Calu3 (cell line): ENCODE measurements at regions not wholly inside any gene's neighbourhood (a gene's known extent, or its start where the extent isn't known, plus 50 kb on each side); places are given as distances from the start of the nearest gene placed in this dataset.
"Not testable (repeated sequence)": the region's sequence is repeated elsewhere in the genome, so short reads cannot be mapped to it uniquely, and the experiment has no call there.

Source experiments
- BruUV-seq: library from RNA; stranded (reverse); fragments of 400-500 nt; replicated peaks from 2 replicates; lab custom pipeline; 2021; lab: Mats Ljungman, UMichigan
- CTCF ChIA-PET: fragments of 300-600 bp; sonication (Branson Sonifier 250); formaldehyde crosslinking; loops from one replicate; lab custom pipeline; 2022; ENCODE audit warnings: antibody characterized with exemption; lab: Charles Lee
- DNase-seq: peaks from one replicate; pipeline ENCODE4 v3.0.0; 2022
- H3K27ac Mint-ChIP-seq: one replicate; pipeline ENCODE4 v1.8.0; 2022; ENCODE audit warnings: mixed read lengths; ENCODE audit not compliant: unreplicated experiment
- H3K27me3 Mint-ChIP-seq: one replicate; pipeline ENCODE4 v1.8.0; 2022; ENCODE audit warnings: mixed read lengths; ENCODE audit not compliant: unreplicated experiment
- H3K36me3 Mint-ChIP-seq: one replicate; pipeline ENCODE4 v1.8.0; 2022; ENCODE audit warnings: mild to moderate bottlenecking, moderate library complexity, mixed read lengths; ENCODE audit not compliant: insufficient read depth, unreplicated experiment
- H3K4me1 Mint-ChIP-seq: one replicate; pipeline ENCODE4 v1.8.0; 2022; ENCODE audit warnings: mild to moderate bottlenecking, low read depth, mixed read lengths; ENCODE audit not compliant: unreplicated experiment
- H3K4me3 Mint-ChIP-seq: one replicate; pipeline ENCODE4 v1.8.0; 2022; ENCODE audit warnings: mild to moderate bottlenecking, low read depth, moderate library complexity, mixed read lengths; ENCODE audit not compliant: unreplicated experiment
- H3K9me3 Mint-ChIP-seq: one replicate; pipeline ENCODE4 v1.8.0; 2022; ENCODE audit warnings: low read depth, mixed read lengths; ENCODE audit not compliant: unreplicated experiment
- intact Hi-C: fragments of 100-400 bp; cut with micrococcal nuclease; formaldehyde crosslinking; loops from one replicate; pipeline ENCODE4 v1.10.0; 2022; ENCODE audit not compliant: unreplicated experiment
- TF ChIP-seq, protein P1 (sequence below): fragments of 200-600 bp; IDR thresholded peaks from one replicate; pipeline ENCODE4 v1.8.0; 2022; ENCODE audit warnings: antibody characterized with exemption; ENCODE audit not compliant: unreplicated experiment

DNA sequence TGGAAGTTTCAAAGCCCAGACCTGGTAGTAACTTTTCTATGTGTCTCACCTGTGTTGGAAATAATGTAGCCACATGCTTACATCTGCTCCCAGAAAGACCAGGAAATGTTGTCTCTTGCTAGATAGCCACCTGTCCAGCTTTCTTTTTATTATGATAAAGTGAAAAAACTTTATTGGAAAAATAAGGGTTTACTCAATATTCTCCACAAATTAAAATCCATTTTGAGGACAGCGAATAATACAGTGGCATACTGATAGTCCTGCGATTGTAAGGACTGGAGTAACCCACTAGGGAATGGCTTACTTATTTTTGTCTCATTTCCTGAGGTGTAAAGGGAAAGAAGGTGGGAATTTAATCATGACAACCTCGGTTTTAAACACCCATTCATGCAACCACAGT is 100.1 kb downstream of the HFE start:
- CTCF ChIA-PET, result interaction anchor here (0.6 kb wide), 1 partner anchor 124 kb away, joined by 3 read pairs; no protein-coding TSS in a partner anchor
- intact Hi-C loops, result no loop called here
- TF ChIP-seq, protein P1, sequence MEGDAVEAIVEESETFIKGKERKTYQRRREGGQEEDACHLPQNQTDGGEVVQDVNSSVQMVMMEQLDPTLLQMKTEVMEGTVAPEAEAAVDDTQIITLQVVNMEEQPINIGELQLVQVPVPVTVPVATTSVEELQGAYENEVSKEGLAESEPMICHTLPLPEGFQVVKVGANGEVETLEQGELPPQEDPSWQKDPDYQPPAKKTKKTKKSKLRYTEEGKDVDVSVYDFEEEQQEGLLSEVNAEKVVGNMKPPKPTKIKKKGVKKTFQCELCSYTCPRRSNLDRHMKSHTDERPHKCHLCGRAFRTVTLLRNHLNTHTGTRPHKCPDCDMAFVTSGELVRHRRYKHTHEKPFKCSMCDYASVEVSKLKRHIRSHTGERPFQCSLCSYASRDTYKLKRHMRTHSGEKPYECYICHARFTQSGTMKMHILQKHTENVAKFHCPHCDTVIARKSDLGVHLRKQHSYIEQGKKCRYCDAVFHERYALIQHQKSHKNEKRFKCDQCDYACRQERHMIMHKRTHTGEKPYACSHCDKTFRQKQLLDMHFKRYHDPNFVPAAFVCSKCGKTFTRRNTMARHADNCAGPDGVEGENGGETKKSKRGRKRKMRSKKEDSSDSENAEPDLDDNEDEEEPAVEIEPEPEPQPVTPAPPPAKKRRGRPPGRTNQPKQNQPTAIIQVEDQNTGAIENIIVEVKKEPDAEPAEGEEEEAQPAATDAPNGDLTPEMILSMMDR, result no peak
- no TSS peak for BruUV-seq
- H3K36me3 Mint-ChIP-seq, result peaks cover 38% of the 10 kb centered on the region
- no peaks in the 10 kb centered on the region for H3K27me3 Mint-ChIP-seq
- no peak overlapping the region for H3K27ac Mint-ChIP-seq
- no peak overlapping the region for H3K4me3 Mint-ChIP-seq
- no peak for DNase-seq
- peaks cover 33% of the 10 kb centered on the region for H3K4me1 Mint-ChIP-seq
- peaks cover 2% of the 10 kb centered on the region for H3K9me3 Mint-ChIP-seq

DNA sequence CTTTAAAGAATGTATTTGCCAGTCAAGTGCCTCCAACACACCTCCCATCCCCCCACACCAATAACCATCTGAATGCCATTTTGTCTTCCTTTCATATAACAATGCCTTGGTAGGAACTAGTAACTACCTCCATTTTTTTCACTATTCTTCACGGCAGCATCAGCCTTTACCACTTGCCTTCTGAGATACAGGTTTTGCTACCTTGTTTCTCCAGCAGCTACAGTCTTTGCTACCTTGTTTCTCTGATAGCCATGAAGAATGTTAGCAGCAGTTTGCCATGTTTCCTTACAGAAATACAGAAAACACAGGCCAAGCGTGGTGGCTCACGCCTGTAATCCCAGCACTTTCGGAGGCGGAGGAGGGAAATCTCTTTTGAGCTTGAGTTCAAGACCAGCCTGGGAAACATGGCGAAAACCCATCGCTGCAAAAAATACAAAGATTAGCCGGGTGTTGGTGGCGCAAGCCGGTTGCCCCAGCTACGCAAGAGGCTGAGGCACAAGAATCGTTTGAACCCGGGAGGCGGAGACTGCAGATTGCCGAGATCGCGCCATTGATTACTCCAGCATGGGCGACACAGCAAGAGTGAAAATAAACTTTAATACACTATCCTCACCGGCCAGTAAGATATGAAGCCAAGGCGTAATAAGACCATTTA is 100.9 kb downstream of the HFE start:
- CTCF ChIA-PET, result interaction anchor here (0.9 to 1.5 kb wide), 7 partner anchors 9 to 64 kb away, joined by 3 to 18 read pairs (median 5); a partner anchor contains a TSS
- BruUV-seq, result no TSS peak
- Mint-ChIP-seq H3K27ac (peak overlapping the region; percentile 97), H3K4me3 (peak overlapping the region; percentile 72), H3K9me3 (no peaks in the 10 kb centered on the region), H3K36me3 (peaks cover 37% of the 10 kb centered on the region), H3K27me3 (no peaks in the 10 kb centered on the region), H3K4me1 (peaks cover 41% of the 10 kb centered on the region)
- intact Hi-C loops, result no loop called here
- DNase-seq, result no peak
- TF ChIP-seq, protein P1, result no peak

DNA sequence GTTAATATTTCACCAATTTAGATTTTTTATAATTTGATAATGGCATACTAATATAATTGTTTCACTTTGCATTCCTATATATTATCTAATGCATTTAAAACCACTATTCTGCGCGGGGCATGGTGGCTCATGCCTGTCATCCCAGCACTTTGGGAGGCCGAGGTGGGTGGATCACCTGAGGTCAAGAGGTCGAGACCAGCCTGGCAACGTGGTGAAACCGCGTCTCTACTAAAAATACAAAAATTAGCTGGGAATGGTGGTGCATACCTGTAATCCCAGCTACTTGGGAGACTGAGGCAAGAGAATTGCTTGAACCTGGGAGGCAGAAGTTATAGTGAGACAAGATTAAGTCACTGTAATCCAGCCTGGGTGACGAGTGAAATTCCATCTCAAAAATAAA is 104.3 kb downstream of the HFE start:
- Mint-ChIP-seq H3K4me1 (peaks cover 35% of the 10 kb centered on the region), H3K36me3 (peaks cover 45% of the 10 kb centered on the region)
- H3K27ac Mint-ChIP-seq, CTCF ChIA-PET, intact Hi-C loops, H3K4me3 Mint-ChIP-seq, BruUV-seq, H3K27me3 Mint-ChIP-seq, DNase-seq, H3K9me3 Mint-ChIP-seq: not testable (repeated sequence)

DNA sequence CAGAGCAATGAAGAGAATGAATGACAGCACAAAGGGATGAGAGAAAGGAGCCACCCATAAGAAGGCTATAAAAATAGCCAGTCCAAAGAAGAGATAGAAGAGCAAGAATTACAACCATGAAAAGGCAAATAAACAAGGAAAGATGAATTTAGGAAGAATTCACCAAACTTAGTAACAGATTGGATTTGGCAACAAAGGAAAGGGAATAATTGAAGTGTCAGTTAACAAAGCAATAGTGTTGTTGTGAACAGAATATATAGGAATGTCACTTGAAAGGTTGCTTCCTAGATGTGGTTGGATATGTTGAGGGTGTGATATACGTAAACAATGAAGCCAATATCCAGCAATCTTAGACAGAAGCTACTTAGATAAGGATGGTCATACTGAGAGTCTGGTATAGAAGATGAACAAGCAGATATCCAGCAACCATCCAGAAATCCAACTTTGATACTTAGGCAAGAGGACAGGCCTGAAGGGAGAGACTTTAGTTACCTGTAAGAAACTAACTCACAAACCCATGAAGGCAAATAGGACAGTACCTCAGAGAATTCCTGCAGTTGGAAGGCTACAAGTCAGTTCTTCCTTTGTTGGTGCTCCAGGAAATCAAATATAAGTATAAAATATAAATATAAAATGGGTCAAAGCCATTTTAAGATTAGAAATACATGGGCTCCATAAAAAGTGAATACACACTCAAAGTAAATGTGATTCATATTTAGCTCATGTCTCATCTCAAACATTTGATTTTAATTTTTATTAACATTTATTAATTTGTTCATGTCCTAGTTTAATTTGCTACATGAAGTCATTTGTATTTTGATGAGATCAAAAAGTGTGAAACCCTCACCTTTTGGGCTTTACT is 106.5 kb downstream of the HFE start:
- intact Hi-C loops, result loop anchor here (2.0 kb wide), 1 partner anchor 15 kb away; no protein-coding TSS in a partner anchor
- Mint-ChIP-seq H3K27ac (peak overlapping the region; percentile 93), H3K27me3 (no peaks in the 10 kb centered on the region), H3K36me3 (peaks cover 57% of the 10 kb centered on the region), H3K9me3 (no peaks in the 10 kb centered on the region), H3K4me3 (peak overlapping the region; percentile 90), H3K4me1 (peaks cover 26% of the 10 kb centered on the region)
- DNase-seq, result no peak
- TF ChIP-seq, protein P1, result no peak
- BruUV-seq, result no TSS peak
- CTCF ChIA-PET, result interaction anchor here (0.6 to 2.0 kb wide), 4 partner anchors 13 to 35 kb away, joined by 3 to 8 read pairs (median 3); a partner anchor contains a TSS
